ENCODE measurements at regions not wholly inside any gene's neighbourhood (a gene's known extent, or its start where the extent isn't known, plus 50 kb on each side); places are given as distances from the start of the nearest gene placed in this dataset.
"Not testable (repeated sequence)": the region's sequence is repeated elsewhere in the genome, so short reads cannot be mapped to it uniquely, and the experiment has no call there.

DNA sequence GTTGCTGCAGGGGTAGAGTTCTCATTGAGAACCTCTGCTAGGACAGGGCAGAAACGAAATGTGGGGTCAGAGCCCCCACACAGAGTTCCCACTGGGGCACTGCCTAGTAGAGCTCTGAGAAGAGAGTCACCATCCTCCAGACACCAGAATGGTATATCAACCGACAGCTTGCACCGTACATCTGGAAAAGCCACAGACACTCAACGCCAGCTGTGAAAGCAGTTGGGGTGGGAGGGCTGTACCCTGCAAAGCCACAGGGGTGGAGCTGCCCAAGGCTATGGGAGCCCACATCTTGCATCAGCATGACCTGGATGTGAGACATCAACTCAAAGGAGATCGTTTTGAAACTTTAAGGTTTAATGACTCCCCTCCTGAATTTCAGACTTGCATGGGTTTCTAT, 284.0 kb upstream of the DEPDC1 start:
- no peak for DNase-seq (ENCODE audit: low read depth in 2 of 2)

DNA sequence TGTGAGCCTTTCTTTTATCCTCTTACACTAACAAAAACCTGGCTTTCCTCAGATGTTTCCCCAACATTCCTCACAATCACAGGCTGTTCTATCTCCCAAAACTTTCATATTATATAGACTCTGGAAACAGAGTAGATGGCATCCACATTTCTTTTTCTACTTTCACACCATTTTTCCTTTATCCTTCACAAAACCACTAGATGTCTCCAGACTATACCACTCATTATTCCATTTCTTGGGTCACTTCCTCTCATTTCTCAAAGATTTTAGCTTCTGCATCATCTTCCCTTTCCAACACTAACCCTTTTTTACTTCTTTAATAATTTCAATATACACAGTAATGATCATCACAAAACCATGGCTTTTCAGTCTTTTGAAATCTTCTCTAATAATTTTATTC, 286.0 kb upstream of the DEPDC1 start:
- no peak for DNase-seq (ENCODE audit: low read depth in 2 of 2)

DNA sequence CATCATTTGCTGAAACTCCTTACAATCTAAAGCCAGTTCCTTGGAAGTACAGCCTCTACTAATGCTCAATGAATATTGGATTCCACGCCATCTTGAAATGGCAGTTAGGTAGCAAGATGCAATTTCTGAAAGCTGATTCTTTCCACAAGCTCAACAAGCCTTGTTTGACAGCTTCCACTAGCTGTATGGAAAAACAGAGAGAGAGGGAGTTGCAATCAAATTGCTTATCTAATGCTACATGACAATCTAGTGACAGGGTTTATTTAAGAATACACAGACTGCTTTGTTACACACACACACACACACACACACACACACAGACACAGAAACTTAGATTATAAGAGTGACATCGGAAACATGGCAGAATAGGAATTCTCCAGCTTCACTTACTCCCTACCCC, 288.4 kb upstream of the DEPDC1 start:
- no peak for DNase-seq (ENCODE audit: low read depth in 2 of 2)

DNA sequence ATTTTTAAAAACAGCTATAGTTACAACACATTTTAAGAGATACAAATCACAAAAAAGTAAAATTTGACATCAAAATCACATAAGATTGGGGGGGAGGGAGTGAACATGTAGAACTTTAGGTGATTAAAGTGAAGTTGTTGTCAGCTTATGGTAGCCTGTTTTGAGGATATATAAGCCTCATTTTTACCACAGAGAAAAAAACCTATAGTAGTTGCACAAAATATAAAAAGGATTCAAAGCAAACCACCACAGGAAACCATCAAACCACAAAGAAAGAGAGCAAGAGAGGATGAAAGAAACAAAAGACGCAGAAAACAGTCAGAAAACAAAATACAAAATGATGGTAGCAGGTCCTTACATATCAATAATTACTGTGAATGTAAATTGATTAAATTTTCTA, 291.9 kb upstream of the DEPDC1 start:
- no peak for DNase-seq (ENCODE audit: low read depth in 2 of 2)

DNA sequence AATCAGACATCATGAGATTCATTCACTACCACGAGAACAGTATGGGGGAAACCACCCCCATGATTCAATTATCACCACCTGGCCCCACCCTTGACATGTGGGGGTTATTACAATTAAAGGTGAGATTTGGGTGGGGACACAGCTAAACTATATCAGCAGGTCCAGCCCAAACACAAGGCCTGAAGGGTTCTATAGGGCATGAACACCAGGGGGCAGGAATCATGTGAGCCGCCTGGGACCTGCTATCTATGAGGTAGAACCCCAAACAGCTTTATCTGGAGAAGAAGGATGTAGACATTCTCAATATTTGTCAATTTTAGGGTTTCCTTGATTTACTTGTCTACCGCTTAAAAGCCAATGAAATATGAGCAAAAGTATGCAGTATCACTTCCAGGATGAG, 294.9 kb upstream of the DEPDC1 start:
- no peak for DNase-seq (ENCODE audit: low read depth in 2 of 2)

DNA sequence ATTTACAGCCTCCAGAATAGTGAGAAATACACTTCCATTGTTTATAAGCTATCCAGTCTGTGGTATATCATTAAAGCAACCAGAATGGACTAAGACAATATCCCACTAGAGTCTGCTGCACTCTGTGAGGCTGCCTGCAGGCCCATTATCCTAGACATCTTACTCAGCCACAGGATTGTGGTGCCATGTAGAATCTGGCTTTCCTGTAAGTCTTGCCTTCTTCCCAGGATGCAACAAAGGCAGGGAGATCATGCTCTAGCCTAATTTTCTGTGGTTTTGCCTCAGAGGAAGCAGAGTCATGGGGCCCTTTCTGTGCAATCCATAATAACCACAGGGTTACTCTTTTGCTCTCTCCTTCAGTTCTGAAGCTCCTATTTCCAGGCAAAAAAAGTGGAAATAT, 299.1 kb upstream of the DEPDC1 start:
- DNase-seq (ENCODE audit: low read depth in 2 of 2) = no peak

DNA sequence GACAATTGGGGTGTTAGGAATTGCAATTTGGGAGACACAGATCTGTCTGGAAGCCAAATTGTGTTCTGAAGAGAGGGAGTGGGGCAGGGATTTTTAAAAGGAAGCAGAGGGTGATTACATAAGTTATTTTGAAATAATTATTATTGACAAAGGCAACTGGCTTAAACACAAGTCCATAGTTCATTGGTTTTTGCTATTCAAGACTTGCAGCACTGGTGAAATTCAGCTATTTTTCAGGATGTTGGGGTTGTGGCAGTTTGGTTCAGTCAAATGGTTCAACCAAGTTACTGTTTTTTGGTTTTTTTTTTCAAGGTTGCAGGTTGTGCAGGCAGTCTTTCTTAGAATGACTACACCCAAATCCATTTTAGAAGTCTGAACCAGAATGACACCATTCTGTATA, 300.0 kb upstream of the DEPDC1 start:
- DNase-seq (ENCODE audit: low read depth in 2 of 2) = no peak

DNA sequence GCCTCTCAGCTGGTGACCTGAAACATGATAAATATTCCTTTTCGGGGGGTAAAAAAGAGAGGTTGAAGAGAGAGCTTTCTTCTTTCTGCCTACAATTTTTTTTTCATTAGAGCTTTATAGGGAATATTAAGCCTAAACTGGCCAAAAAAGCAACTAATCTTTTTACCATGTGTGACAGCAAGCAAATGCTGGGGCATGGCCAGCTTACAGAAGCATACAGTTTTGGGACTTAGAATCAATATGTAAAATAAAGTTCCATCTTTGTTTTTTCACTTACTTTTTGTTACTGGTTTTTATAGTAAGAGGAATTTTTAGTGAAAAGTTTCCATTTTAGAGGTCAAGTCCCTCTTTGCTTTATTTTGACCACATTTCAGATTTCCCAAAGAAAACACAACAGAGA, 301.2 kb upstream of the DEPDC1 start:
- DNase-seq (ENCODE audit: low read depth in 2 of 2) = no peak

DNA sequence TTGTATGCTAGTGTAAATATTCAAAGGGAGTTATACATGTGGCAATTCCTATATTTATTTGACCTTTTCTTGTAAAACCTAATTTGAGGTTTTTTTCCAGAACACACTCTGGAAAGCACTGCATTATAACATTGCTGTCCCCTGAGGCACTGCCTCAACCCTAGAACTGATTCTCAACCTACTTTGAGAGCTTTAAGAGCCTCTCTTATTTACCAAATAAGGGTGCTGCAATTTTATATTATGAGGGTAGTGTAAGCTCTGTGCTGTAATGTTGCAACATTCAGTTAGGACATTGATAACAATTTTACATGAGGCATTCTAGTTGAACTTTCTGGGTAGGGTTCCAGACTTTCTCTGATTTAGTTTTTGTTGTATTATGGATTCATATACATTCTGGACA, 302.2 kb upstream of the DEPDC1 start:
- no peak for DNase-seq (ENCODE audit: low read depth in 2 of 2)

DNA sequence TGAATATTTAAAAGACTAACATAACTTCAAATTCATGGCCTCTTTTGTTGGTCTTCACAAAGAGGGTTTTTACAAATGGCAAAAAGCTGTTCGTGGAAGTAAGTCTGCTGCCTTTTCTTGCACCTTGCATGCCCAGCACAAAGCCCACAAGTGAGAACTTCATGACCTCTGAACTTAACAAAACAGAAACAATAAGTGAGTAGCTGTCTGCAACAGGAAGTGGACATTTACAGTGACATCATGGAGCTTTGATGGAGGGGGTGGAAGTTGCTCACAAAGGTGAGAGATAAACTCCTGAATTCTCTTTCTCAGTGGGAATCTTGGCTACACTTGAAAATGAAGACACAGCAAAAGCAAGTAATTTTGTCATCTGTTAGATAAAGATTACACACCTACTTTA, 303.3 kb upstream of the DEPDC1 start:
- no peak for DNase-seq (ENCODE audit: low read depth in 2 of 2)

DNA sequence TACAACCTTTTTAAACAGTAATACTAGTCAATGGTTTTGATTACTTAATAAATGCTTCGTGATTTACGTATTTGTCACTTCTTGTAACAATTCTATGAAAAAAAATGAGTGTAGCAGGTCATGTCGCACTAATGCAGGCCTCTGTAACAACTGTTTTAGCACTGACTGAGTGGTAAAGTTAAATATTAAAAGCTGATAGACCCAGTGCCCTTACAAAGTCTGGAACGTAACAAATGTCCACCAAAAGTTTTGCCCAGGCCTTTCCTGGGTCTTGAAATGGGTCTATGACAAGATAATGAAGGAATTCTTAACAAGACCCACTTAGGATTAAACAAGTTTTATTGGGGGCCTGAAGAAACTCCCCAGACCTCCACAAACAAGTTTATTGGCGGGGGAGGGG, 304.6 kb upstream of the DEPDC1 start:
- DNase-seq (ENCODE audit: low read depth in 2 of 2) = no peak

DNA sequence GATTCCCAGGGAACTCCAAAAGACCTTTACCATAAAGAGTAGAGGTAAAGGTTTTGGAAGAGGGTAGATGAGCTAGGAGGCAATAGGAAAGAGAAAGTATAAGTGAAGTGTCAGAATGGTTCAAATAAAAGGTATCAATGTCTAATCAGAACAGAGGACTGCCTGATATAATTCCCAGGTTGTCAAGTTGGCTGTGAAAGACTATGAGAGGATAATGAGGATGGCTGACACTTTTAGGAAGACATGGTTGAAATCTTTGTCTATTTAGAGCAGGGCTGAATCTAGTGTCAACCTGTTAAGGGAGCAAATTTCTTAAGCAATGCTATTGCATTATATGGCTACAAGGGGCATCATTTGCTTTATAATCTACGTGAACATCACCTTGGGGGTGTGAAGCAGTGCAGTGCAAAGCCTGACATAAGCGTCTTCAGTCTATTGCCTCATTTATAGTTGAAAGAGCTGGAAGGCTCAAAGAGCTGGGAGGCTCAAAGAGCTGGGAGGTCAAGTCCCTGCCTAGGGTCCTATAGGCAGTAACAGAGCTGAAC, 308.3 kb upstream of the DEPDC1 start:
- no peak for DNase-seq (ENCODE audit: low read depth in 2 of 2)

DNA sequence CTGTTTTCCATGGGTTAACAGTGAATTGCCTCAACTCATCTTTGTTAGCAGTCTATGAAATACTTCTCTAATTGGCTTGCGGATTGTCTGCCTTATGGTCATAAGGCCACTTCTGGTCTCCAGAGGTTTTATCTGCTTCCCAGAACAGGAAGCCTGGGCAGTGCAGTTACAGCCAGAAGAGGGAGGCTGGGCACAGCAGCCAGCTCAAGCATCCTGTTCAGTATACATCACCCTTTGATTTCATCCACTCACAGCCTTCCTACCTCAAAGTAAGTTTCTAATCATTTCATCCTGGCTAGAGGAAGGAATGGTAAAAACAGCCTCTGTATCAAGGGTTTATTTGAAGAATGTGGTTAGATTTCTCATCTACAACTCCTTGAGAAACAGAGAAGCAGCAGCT, 311.5 kb upstream of the DEPDC1 start:
- no peak for DNase-seq (ENCODE audit: low read depth in 2 of 2)

DNA sequence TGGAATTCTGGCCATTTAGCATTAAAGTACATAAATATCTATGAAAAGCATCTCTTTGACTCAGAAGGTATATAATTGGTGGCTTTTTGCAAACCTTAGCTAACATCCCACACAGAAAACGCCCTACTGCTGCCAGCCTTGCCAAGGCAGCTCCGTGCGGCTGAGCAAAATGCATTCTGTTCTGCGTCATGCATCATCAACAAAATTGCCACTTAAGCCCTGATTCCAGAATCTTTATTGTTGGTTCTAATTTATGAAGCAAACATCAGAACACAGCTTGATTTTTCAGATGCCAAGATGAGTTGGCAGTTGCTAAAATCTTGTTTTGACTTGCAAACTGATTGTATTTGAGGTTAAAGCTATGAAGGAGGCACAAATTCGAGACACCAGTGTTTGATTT, 314.9 kb upstream of the DEPDC1 start:
- no peak for DNase-seq (ENCODE audit: low read depth in 2 of 2)

DNA sequence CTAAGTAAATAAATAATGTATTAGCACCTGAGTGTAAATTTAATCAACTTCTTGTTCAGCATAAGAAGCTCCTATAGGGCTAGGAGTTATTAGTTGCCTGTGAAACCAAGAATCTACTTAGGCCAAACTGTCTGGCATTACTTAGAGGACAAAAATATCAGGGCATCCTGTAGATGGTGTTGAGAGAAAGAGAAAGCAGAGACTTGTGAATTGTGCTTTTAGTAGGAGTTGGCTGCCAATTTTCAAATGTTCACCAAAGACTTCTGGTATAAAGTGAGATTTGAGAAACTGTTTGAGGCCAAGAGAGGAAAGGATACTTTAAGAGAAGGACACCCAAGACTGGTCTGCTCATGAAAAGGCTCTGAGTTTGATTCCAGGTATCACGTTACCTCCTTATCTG, 315.5 kb upstream of the DEPDC1 start:
- no peak for DNase-seq (ENCODE audit: low read depth in 2 of 2)

DNA sequence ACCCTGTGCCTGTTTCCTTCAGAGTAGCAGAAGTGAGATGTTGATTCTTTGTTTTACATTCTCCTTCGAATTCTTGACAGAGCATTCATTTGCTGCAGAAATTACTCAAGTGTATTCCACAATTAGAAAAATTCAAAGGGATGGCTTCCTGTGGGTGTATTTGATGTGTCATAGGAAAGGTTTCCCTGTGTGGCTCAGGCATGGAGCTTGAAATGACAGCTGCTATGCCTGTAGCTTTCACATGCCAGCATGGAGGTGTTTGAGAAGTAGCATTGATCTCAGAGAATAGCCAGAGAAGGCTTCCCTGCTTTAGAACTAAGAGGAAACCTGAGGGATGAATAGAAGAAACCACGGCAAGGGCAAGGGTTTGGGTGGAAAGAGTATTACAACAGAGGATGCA, 317.2 kb upstream of the DEPDC1 start:
- no peak for DNase-seq (ENCODE audit: low read depth in 2 of 2)

DNA sequence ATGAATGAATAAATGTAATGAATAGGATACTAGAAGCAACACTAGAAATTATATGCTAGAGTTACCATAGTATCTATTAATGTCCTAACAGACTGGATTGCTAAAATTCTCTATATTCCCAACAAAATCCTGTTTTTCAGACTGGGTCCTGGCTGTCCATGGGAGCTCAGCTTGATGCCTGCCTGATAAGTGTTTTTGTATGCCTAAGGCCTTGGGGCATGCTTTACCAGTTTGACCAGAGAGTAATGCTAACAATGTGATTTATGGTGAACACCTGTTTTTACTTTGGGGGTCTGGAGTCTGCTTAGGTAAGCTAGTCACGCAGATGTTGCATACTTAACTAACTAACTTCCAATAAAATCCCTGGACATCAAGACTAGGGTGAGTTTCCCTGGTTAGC, 318.8 kb upstream of the DEPDC1 start:
- no peak for DNase-seq (ENCODE audit: low read depth in 2 of 2)

DNA sequence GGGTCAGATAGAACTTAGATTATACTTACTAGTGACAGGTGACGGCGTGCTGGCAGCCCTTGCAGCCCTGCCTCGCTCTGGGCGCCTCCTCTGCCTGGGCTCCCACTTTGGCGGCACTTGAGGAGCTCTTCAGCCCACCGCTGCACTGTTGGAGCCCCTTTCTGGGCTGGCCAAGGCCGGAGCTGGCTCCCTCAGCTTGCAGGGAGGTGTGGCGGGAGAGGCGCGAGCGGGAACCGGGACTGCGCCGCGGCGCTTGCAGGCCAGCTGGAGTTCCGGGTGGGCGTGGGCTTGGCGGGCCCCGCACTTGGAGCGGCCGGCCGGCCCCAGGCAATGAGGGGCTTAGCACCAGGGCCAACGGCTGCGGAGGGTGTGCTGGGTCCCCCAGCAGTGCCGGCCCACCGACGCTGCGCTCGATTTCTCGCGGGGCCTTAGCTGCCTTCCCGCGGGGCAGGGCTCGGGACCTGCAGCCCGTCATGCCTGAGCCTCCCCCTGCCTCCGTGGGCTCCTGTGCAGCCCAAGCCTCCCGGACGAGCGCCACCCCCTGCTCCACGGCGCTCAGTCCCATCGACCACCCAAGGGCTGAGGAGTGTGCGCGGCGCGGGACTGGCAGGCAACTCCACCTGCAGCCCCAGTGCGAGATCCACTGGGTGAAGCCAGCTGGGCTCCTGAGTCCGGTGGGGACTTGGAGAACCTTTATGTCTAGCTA, 320.8 kb upstream of the DEPDC1 start:
- DNase-seq (ENCODE audit: low read depth in 2 of 2) = not testable (repeated sequence)

DNA sequence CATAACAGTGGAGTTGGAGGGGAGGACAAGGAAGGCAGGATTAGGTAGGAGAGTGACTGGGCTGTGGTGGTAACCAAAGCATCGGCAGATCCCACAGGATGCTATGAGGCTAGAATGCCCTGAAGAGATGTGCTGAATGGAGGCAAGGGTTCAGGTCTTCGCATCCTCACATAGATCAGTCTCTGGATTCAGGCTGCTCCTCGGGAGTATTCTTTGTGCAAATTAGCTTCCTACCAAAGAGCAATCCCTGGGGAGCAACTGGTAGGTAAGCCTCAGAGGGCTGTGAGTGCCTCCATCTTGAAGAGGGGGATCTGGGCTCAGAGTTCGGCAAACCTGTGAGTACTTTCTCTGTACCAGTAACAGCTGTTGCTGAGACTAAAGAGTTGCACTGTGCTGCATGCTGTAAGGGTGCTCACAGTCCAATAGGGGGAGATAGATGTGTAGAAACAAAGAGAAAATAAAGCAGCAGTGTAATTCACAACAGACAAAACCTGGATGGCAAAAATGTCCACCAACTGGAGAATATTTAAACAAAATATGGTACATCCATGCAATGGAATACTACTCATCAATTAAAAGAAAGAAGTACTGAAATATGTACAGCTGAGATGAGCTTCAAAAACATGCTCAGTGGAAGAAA, 322.4 kb upstream of the DEPDC1 start:
- DNase-seq (ENCODE audit: low read depth in 2 of 2) = no peak

DNA sequence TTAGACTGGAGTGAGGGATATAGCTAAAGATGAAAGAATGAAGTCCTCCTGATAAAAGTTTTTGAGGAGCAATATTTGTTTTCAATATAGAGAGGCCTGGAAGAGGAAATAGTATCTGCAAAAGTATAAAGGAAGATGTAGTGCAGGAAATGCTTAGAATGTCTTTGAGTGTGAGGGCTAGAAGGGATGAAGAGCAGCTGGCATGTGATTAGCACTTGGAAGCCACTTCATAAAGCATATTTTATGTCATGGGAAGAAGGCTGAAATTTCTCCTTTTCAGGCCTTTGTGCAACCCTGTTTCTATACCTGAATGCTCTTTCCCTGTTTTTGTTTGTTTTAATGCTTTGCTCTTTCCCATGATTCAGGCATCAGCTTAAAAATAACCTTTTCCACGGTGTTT, 323.3 kb upstream of the DEPDC1 start:
- DNase-seq (ENCODE audit: low read depth in 2 of 2) = no peak

DNA sequence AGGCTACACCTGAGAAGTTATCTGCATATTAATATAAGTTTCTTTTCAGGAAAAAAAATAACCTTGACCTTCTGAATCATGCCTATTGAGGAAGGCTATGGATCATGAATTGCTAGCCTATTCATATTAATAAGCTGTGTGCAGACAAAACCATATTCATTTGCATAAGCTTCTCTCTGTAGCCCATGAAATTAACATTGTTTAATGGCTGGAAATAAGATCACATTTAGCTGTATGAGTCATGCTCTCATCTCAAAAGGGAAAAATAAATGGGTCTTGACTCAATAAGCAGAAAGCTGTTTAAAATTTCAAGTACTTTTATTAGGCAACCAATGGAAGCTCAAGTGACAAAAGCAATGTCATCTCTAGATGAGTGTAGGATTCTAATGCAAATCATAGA, 330.0 kb upstream of the DEPDC1 start:
- DNase-seq (ENCODE audit: low read depth in 2 of 2) = no peak

DNA sequence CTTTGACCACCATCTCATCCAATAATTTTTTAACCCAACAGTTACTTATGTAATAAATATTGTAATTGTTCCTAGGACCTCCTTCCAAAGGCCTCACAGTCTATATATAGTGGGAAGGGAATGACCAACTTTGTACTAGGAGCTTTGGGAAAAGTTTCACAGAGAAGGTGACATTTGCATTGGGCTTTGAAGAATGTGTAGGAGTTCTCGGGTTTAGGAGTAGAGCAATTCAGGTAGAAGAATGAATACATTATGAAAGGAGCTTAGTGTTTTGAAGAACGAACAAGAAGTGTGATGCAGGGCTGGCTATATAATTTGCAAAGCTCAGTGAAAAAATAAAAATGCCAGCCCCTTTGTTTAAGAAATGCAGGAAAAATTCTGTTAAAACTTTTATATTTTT, 330.4 kb upstream of the DEPDC1 start:
- no peak for DNase-seq (ENCODE audit: low read depth in 2 of 2)

DNA sequence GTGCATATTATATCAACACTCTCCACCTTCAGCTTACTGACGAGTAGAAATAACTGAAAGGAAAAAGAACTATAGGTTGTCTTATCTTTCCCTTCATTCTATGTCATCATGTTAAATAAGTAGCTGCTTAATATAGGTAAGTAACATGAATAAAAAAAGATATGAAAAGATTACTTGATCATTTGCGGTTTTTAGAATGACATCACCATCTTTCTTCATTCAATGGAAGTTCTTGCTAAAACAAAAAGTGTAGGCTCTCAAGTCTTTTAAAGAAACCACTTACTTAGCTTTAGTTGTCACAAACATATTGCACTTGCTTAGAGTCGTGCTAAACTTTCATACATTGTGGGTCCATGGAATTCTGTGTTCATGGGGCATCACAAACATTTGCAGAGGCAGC, 331.1 kb upstream of the DEPDC1 start:
- no peak for DNase-seq (ENCODE audit: low read depth in 2 of 2)

DNA sequence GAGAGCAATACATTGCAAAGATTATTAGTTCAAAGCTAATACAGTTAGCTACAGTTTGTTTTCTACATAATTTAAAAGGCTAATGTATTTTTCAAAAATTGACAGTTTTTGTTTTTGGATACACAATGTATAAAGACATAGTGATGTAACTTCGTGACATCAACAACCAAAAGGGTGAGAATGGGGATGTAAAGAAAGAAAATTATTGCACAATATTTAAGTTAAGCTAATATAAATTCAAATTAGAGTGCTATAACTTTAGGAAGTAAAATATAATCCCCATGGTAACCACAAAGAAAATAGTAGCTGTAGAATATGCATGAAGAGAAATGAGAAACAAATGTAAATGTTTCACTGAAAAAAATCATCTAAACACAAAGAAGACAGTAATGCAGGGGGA, 334.4 kb upstream of the DEPDC1 start:
- DNase-seq (ENCODE audit: low read depth in 2 of 2) = no peak

All from fibroblast of skin of left quadriceps (primary cell).